HFFc6 (cell line): ENCODE measurements at regions not wholly inside any gene's neighbourhood (a gene's known extent, or its start where the extent isn't known, plus 50 kb on each side); places are given as distances from the start of the nearest gene placed in this dataset.

ENCODE experiments used
- DNase-seq: peaks from one replicate; pipeline ENCODE4 v3.0.0-alpha.2; 2018
- H3K27ac Mint-ChIP-seq: 2 replicates; pipeline ENCODE4 v1.8.0; 2020; ENCODE audit warnings: mild to moderate bottlenecking, mixed read lengths
- H3K27me3 Mint-ChIP-seq: 2 replicates; pipeline ENCODE4 v1.8.0; 2021; ENCODE audit warnings: mild to moderate bottlenecking, moderate library complexity, mixed read lengths; ENCODE audit not compliant: insufficient read depth
- H3K36me3 Mint-ChIP-seq: 2 replicates; pipeline ENCODE4 v1.8.0; 2021; ENCODE audit warnings: low read depth, mixed read lengths
- H3K4me1 Mint-ChIP-seq: 2 replicates; pipeline ENCODE4 v1.8.0; 2020; ENCODE audit warnings: low read depth, mixed read lengths
- H3K4me3 Mint-ChIP-seq: 2 replicates; pipeline ENCODE4 v1.8.0; 2020; ENCODE audit warnings: mild to moderate bottlenecking, moderate library complexity, mixed read lengths
- H3K9me3 Mint-ChIP-seq: 2 replicates; pipeline ENCODE4 v1.8.0; 2020; ENCODE audit warnings: mild to moderate bottlenecking, mixed read lengths
- CTCF ChIP-seq: fragments of 200-600 bp; sonication (generic); IDR thresholded peaks from 2 replicates; pipeline ENCODE4 v1.5.0; 2021; ENCODE audit warnings: antibody characterized with exemption, mild to moderate bottlenecking

- no peaks in the 10 kb centered on the region for H3K9me3 Mint-ChIP-seq
- 0 out of 2 replicates have a peak, but pooled peaks cover 3% of the 10 kb centered on the region for H3K27me3 Mint-ChIP-seq
- H3K27ac Mint-ChIP-seq = no peak overlapping the region
- H3K4me3 Mint-ChIP-seq = no peak overlapping the region
- H3K4me1 Mint-ChIP-seq = no peaks in the 10 kb centered on the region
- no peaks in the 10 kb centered on the region for H3K36me3 Mint-ChIP-seq
- TF ChIP-seq CTCF = no peak
- DNase-seq = no peak
These were observed 193.6 kb upstream of the TMEM260 start for GRCh38 chr14:56386024-56386423.

GRCh38 chr14:56390859-56391258, 188.7 kb upstream of the TMEM260 start:
- Mint-ChIP-seq H3K4me1 (no peaks in the 10 kb centered on the region), H3K36me3 (no peaks in the 10 kb centered on the region), H3K4me3 (no peak overlapping the region), H3K9me3 (no peaks in the 10 kb centered on the region), H3K27me3 (no peaks in the 10 kb centered on the region), H3K27ac (no peak overlapping the region)
- no peak for TF ChIP-seq CTCF
- DNase-seq = no peak

GRCh38 chr14:56394826-56395530, 184.6 kb upstream of the TMEM260 start:
- no peak overlapping the region for H3K4me3 Mint-ChIP-seq
- no peak for TF ChIP-seq CTCF
- H3K27ac Mint-ChIP-seq = no peak overlapping the region
- no peak for DNase-seq
- H3K27me3 Mint-ChIP-seq = no peaks in the 10 kb centered on the region
- H3K4me1 Mint-ChIP-seq = no peaks in the 10 kb centered on the region
- H3K36me3 Mint-ChIP-seq = no peaks in the 10 kb centered on the region
- no peaks in the 10 kb centered on the region for H3K9me3 Mint-ChIP-seq

- no peaks in the 10 kb centered on the region for H3K36me3 Mint-ChIP-seq
- no peaks in the 10 kb centered on the region for H3K4me1 Mint-ChIP-seq
- peaks cover 2% of the 10 kb centered on the region for H3K27me3 Mint-ChIP-seq
- no peak for DNase-seq
- H3K4me3 Mint-ChIP-seq = no peak overlapping the region
- TF ChIP-seq CTCF = no peak
- no peaks in the 10 kb centered on the region for H3K9me3 Mint-ChIP-seq
- H3K27ac Mint-ChIP-seq = no peak overlapping the region
These were observed 179.3 kb upstream of the TMEM260 start for GRCh38 chr14:56400109-56400825.

- no peak for DNase-seq
- TF ChIP-seq CTCF = no peak
- no peak overlapping the region for H3K27ac Mint-ChIP-seq
- peaks cover 24% of the 10 kb centered on the region for H3K9me3 Mint-ChIP-seq
- peaks cover 6% of the 10 kb centered on the region; the same call in 1 of the 2 replicates for H3K4me1 Mint-ChIP-seq
- peak overlapping the region; percentile 29; the same call in 1 of the 2 replicates for H3K4me3 Mint-ChIP-seq
- H3K27me3 Mint-ChIP-seq = peaks cover 2% of the 10 kb centered on the region; the same call in 1 of the 2 replicates
- H3K36me3 Mint-ChIP-seq = no peaks in the 10 kb centered on the region
These were observed 166.8 kb upstream of the TMEM260 start for GRCh38 chr14:56412468-56413434.
